ENCODE measurements at regions not wholly inside any gene's neighbourhood (a gene's known extent, or its start where the extent isn't known, plus 50 kb on each side); places are given as distances from the start of the nearest gene placed in this dataset.

DNA sequence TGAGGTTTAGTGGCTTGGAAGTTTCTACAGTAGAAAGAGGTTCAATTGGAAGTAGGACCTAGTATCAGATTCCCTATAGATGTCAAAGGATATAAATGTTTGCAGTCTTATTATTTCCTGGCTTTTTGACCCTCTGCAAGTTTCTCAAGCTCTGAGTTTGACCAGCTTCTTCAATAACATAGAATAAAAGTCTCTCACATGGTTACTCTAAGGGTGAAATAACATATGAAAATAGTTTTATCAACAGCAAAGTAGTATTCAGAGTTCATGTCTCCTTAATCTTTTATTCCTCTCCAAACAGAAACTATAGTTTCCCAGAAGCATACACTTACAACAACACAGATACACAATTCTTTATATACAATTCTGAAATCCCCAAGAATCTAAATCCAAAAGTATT is 132.9 kb upstream of the RND3 start:
- H3K36me3 ChIP-seq, result no peaks in the 10 kb centered on the region
- no peaks in the 10 kb centered on the region for H3K27me3 ChIP-seq
- DNase-seq (no peak), ATAC-seq (no peak)
- H3K27ac ChIP-seq, result peak overlapping the region in 6 of 10 donors; percentile 3 to 56 (median 35)
- TF ChIP-seq, protein P1, sequence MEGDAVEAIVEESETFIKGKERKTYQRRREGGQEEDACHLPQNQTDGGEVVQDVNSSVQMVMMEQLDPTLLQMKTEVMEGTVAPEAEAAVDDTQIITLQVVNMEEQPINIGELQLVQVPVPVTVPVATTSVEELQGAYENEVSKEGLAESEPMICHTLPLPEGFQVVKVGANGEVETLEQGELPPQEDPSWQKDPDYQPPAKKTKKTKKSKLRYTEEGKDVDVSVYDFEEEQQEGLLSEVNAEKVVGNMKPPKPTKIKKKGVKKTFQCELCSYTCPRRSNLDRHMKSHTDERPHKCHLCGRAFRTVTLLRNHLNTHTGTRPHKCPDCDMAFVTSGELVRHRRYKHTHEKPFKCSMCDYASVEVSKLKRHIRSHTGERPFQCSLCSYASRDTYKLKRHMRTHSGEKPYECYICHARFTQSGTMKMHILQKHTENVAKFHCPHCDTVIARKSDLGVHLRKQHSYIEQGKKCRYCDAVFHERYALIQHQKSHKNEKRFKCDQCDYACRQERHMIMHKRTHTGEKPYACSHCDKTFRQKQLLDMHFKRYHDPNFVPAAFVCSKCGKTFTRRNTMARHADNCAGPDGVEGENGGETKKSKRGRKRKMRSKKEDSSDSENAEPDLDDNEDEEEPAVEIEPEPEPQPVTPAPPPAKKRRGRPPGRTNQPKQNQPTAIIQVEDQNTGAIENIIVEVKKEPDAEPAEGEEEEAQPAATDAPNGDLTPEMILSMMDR (IDR thresholded peaks at IDR 0.05), result no peak
- intact Hi-C loops (cut with DNase I), result no loop called here
- no peaks in the 10 kb centered on the region for H3K9me3 ChIP-seq
- H3K4me3 ChIP-seq, result no peak overlapping the region
- peaks cover 0 to 44% (median 26%) of the 10 kb centered on the region in 9 donors for H3K4me1 ChIP-seq

DNA sequence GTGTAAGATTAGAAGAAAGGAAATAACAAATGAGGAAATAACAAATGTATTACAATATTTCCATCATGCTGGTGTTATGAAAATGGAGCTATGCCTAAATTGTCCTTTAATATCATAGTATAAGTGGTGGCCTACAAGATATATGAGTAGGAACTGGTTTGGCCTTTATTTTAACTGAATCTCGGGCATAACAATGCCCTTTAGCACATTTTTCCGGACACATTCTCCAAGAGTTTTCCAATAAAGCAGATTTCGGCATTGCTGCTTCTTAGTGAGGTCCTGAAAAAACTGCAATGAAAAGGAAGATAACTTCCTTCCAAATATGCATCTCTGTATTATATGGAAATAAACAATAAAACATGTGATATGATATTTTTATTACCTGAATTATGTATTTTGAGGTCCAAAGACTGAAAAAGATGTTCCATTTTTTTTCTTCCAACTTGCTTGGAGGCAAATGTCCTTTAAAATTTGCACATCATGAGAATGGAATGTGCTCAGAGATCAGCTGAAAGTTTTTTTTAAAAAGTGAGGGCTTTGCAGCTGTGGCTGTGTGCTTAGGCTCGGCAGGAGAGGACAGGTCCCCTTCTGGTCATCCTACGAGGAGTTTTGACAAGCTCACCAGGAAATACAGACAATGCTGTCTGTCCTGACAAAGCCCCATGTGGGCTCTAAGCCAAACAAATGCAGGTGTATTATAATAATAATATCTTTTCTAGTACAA is 132.3 kb upstream of the RND3 start:
- intact Hi-C loops (cut with DNase I), result loop anchor here in 7 of 10 donors (5.0 to 10.0 kb wide), 5 partner anchors 73 to 1025 kb away; no protein-coding TSS in a partner anchor
- Histone ChIP-seq H3K27me3 (no peaks in the 10 kb centered on the region), H3K36me3 (no peaks in the 10 kb centered on the region), H3K4me1 (peaks cover 0 to 44% (median 26%) of the 10 kb centered on the region in 9 donors), H3K4me3 (no peak overlapping the region), H3K9me3 (no peaks in the 10 kb centered on the region), H3K27ac (peak overlapping the region in 6 of 10 donors; percentile 3 to 56 (median 35))
- TF ChIP-seq, protein P1 (IDR thresholded peaks at IDR 0.05), result no peak
- 48 to 55% methylated on average over 5 of the region's 5 CpGs for WGBS, 2 donors
- ATAC-seq, result peak in 5 of 8 donors; percentile 72 to 89 (median 77)
- no peak for DNase-seq

DNA sequence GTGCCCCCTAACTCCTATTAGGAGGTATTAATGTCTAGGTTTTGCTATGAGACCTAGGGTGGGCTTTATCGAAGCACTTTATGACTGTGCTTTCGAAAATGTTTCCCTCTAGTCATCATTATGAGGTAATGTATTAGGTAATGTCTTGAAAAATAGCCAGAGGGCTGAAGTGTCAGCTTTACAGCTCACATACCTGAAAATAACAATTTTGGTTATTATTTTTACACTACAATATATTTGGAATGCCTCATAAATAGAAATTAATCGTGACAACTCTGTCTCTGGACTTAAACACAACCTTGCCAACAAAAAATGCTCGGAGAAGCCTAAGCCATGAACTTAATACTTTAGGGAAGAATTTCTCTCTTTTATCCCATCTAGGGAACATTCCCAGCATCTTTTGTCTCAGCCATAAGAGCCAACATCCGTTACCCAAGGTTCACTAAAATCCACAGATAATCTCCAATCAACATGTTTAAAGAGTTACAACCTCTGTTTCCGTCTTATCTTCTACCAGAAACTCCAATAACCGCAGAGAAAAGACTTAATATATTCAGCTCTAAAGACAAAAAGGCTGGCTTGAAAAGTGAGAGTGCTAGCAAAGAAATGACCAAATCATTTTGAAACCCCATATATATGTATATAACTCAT is 130.9 kb upstream of the RND3 start:
- TF ChIP-seq, protein P1 (IDR thresholded peaks at IDR 0.05), result no peak
- Histone ChIP-seq H3K27me3 (no peaks in the 10 kb centered on the region), H3K9me3 (no peaks in the 10 kb centered on the region), H3K36me3 (no peaks in the 10 kb centered on the region), H3K27ac (peak overlapping the region in 2 of 10 donors; percentile 22 to 32), H3K4me1 (peaks cover 0 to 40% (median 26%) of the 10 kb centered on the region in 9 donors), H3K4me3 (no peak overlapping the region)
- intact Hi-C loops (cut with DNase I), result loop anchor here in 7 of 10 donors (5.0 to 10.0 kb wide), 5 partner anchors 74 to 1024 kb away; no protein-coding TSS in a partner anchor
- 79% methylated on average over 7 of the region's 7 CpGs for WGBS, 2 donors
- ATAC-seq (peak in 2 of 8 donors; percentile 8 to 39), DNase-seq (no peak)

DNA sequence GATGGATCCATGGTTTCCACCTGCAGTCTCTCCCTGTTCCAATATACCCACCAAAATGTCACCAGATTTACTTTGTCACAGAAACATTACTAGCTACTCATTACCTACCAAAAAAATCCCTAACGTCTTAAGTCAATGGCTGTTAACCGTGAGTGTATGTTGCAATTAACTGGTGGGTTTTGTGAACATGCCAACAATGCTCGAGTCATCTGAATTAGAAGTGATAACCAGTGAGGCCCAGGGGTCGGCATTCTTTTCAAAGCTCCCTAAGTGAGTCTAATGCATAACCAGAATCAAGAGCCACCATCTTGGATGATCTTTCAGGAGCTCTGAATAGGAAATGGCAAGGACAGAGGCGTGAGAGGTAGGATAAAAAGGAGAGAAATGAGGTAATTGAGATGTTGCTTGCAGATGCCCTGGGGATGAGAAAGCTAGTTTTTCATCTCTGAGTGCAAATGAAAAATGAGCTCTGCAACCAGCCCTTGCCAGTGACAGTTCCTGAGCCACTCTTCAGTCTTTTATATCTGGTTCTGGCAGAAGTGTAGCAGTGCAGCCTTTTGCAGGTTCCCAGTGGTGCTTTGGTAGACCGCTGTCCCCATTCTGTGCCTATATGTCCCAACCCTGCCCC is 130.0 kb upstream of the RND3 start:
- H3K36me3 ChIP-seq, result no peaks in the 10 kb centered on the region
- H3K4me3 ChIP-seq, result no peak overlapping the region
- TF ChIP-seq, protein P1 (IDR thresholded peaks at IDR 0.05), result no peak
- 80 to 86% methylated on average over 6 of the region's 6 CpGs for WGBS, 2 donors
- H3K4me1 ChIP-seq, result peaks cover 0 to 49% (median 26%) of the 10 kb centered on the region in 9 donors
- H3K9me3 ChIP-seq, result no peaks in the 10 kb centered on the region
- intact Hi-C loops (cut with DNase I), result loop anchor here in 7 of 10 donors (5.0 to 10.0 kb wide), 5 partner anchors 75 to 1023 kb away; no protein-coding TSS in a partner anchor
- ATAC-seq (no peak), DNase-seq (no peak)
- H3K27me3 ChIP-seq, result no peaks in the 10 kb centered on the region
- H3K27ac ChIP-seq, result no peak overlapping the region

Data from heart right ventricle (tissue), 16 donors.